Breast epithelium (tissue), 4 donors: ENCODE measurements at regions not wholly inside any gene's neighbourhood (a gene's known extent, or its start where the extent isn't known, plus 50 kb on each side); places are given as distances from the start of the nearest gene placed in this dataset.

Experiments
- DNase-seq, 2 donors: peaks; one replicate each; pipeline ENCODE4 v3.0.0-alpha.2; 2019; ENCODE audit warnings: low spot score in 2 of 2
- H3K27ac ChIP-seq, 2 donors: fragments of 200-600 bp; sonication (generic) in 1 of 2; one replicate each; pipeline ENCODE4 v1.5.1; 2016 to 2019; ENCODE audit warnings: mild to moderate bottlenecking in 1 of 2
- H3K27me3 ChIP-seq, 2 donors: fragments of 200-600 bp; sonication (generic) in 1 of 2; one replicate each; pipeline versions ENCODE4 v1.5.1 to v1.6.0; 2017 to 2019; ENCODE audit warnings: control low read depth in 1 of 2, mild to moderate bottlenecking in 1 of 2
- H3K36me3 ChIP-seq: fragments of 200-600 bp; one replicate; pipeline ENCODE4 v1.5.1; 2019
- H3K4me1 ChIP-seq, 2 donors: fragments of 200-600 bp; sonication (generic); one replicate each; pipeline ENCODE4 v1.5.1; 2016 to 2019; ENCODE audit warnings: control low read depth in 1 of 2
- H3K4me3 ChIP-seq, 3 donors: fragments of 200-600 bp; sonication (generic); 1 replicate in 2 of 3; 2 replicates in 1 of 3; pipeline ENCODE4 v1.5.1; 2016 to 2019; ENCODE audit warnings: mild to moderate bottlenecking in 3 of 3, moderate library complexity in 2 of 3
- H3K9me3 ChIP-seq, 2 donors: fragments of 200-600 bp; sonication (generic) in 1 of 2; one replicate each; pipeline ENCODE4 v1.5.1; 2016 to 2019; ENCODE audit warnings: control low read depth in 1 of 2
- POLR2A ChIP-seq: fragments of 450-650 bp; IDR thresholded peaks from one replicate; pipeline ENCODE4 v1.6.1; 2016; ENCODE audit warnings: antibody characterized with exemption, mild to moderate bottlenecking, moderate library complexity
- POLR2AphosphoS5 ChIP-seq, 3 donors: sonication (generic); formaldehyde crosslinking; IDR thresholded peaks; one replicate each; pipeline ENCODE4 v1.6.1; 2017; ENCODE audit warnings: antibody characterized with exemption in 3 of 3
- intact Hi-C: fragments of 100-400 bp; cut with DNase I; formaldehyde crosslinking; loops from one replicate; pipeline ENCODE4 v1.15.1; 2023; ENCODE audit warnings: low total_unique reads
- TF ChIP-seq, protein P1 (sequence below), 3 donors: fragments of 450-650 bp; IDR thresholded peaks; one replicate each; pipeline ENCODE4 v1.5.1; 2016 to 2017; ENCODE audit warnings: antibody characterized with exemption in 3 of 3, mild to moderate bottlenecking in 3 of 3, moderate library complexity in 3 of 3

GRCh38 chr6:85322446-85323105 lies 127.3 kb upstream of the NT5E start:
- H3K4me3 ChIP-seq: no peak overlapping the region
- H3K27ac ChIP-seq: no peak overlapping the region
- H3K4me1 ChIP-seq: no peaks in the 10 kb centered on the region
- peaks cover 8 to 9% of the 10 kb centered on the region in 2 donors for H3K9me3 ChIP-seq
- H3K36me3 ChIP-seq: no peaks in the 10 kb centered on the region
- peaks cover 0 to 3% of the 10 kb centered on the region in 2 donors for H3K27me3 ChIP-seq
- intact Hi-C loops: no loop called here
- no peak for DNase-seq
- TF ChIP-seq POLR2AphosphoS5 (IDR thresholded peaks at IDR 0.05) (no peak), POLR2A (no peak)
- TF ChIP-seq, protein P1, sequence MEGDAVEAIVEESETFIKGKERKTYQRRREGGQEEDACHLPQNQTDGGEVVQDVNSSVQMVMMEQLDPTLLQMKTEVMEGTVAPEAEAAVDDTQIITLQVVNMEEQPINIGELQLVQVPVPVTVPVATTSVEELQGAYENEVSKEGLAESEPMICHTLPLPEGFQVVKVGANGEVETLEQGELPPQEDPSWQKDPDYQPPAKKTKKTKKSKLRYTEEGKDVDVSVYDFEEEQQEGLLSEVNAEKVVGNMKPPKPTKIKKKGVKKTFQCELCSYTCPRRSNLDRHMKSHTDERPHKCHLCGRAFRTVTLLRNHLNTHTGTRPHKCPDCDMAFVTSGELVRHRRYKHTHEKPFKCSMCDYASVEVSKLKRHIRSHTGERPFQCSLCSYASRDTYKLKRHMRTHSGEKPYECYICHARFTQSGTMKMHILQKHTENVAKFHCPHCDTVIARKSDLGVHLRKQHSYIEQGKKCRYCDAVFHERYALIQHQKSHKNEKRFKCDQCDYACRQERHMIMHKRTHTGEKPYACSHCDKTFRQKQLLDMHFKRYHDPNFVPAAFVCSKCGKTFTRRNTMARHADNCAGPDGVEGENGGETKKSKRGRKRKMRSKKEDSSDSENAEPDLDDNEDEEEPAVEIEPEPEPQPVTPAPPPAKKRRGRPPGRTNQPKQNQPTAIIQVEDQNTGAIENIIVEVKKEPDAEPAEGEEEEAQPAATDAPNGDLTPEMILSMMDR (IDR thresholded peaks at IDR 0.05): no peak

- no peak for TF ChIP-seq POLR2A
- Histone ChIP-seq H3K4me3 (no peak overlapping the region), H3K27ac (no peak overlapping the region), H3K27me3 (peaks cover 0 to 3% of the 10 kb centered on the region in 2 donors), H3K36me3 (no peaks in the 10 kb centered on the region), H3K4me1 (no peaks in the 10 kb centered on the region), H3K9me3 (peaks cover 12 to 16% of the 10 kb centered on the region in 2 donors)
- no peak for DNase-seq
- intact Hi-C loops: no loop called here
Measured at GRCh38 chr6:85321906-85322305, 128.0 kb upstream of the NT5E start.

- no peaks in the 10 kb centered on the region for H3K4me1 ChIP-seq
- peaks cover 17 to 23% of the 10 kb centered on the region in 2 donors for H3K9me3 ChIP-seq
- intact Hi-C loops: no loop called here
- H3K4me3 ChIP-seq: no peak overlapping the region
- no peak for DNase-seq
- TF ChIP-seq, protein P1 (IDR thresholded peaks at IDR 0.05): no peak
- TF ChIP-seq POLR2A (no peak), POLR2AphosphoS5 (IDR thresholded peaks at IDR 0.05) (no peak)
- no peaks in the 10 kb centered on the region for H3K36me3 ChIP-seq
- H3K27ac ChIP-seq: no peak overlapping the region
- H3K27me3 ChIP-seq: no peaks in the 10 kb centered on the region
Measured at GRCh38 chr6:85314586-85314985, 135.3 kb upstream of the NT5E start.

- Histone ChIP-seq H3K4me1 (no peaks in the 10 kb centered on the region), H3K27me3 (no peaks in the 10 kb centered on the region), H3K4me3 (no peak overlapping the region), H3K36me3 (no peaks in the 10 kb centered on the region), H3K9me3 (no peaks in the 10 kb centered on the region), H3K27ac (no peak overlapping the region)
- DNase-seq: no peak
- TF ChIP-seq, protein P1 (IDR thresholded peaks at IDR 0.05): no peak
- TF ChIP-seq POLR2A: no peak
- TF ChIP-seq POLR2AphosphoS5 (IDR thresholded peaks at IDR 0.05): no peak
- intact Hi-C loops: no loop called here
Measured at GRCh38 chr6:85300581-85300980, 149.3 kb upstream of the NT5E start.

DNA sequence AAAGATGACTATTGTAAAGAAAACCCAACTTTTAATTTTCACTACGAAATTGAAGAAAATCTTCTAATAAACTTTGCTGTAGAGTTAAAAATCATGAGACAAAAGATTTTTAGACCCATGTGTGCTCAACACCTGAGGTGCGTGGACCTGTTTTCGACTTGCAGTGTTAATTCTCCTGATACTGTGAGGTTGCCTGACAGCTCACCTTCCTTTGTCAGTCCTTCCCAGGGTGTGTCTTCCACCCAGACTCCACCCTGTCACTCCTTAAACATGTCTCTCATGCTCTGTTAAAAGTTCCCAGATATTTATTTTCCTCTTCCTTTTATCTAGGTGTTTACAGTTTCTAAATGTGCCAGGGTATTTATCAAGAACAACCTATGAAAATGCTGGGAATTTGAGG lies 151.3 kb upstream of the NT5E start:
- Histone ChIP-seq H3K4me1 (no peaks in the 10 kb centered on the region), H3K36me3 (no peaks in the 10 kb centered on the region), H3K27me3 (no peaks in the 10 kb centered on the region), H3K4me3 (no peak overlapping the region), H3K9me3 (no peaks in the 10 kb centered on the region), H3K27ac (no peak overlapping the region)
- intact Hi-C loops: no loop called here
- TF ChIP-seq, protein P1 (IDR thresholded peaks at IDR 0.05): no peak
- TF ChIP-seq POLR2AphosphoS5 (IDR thresholded peaks at IDR 0.05) (no peak), POLR2A (no peak)
- DNase-seq: no peak
